ENCODE measurements at regions not wholly inside any gene's neighbourhood (a gene's known extent, or its start where the extent isn't known, plus 50 kb on each side); places are given as distances from the start of the nearest gene placed in this dataset.

DNA sequence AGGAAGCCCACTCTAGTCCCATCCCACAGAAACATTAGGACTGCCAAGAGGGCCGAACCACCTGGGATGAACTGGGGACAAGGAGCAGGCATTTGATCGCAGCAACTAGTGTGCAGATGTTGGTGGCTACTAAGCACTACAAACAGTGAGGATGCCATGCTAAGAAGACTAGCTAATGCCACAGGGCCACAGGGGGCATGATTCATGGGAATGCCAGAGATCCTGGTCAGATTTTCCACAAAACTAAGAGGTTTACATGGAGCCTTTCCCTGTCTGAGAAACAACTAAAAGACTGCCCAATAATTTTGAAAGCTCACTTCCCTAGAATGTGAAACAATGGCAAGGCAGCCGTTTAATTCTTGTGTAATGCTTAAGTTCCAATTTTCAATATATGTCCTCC is 375.9 kb upstream of the PTCHD4 start:
- no peak for FAIRE-seq

DNA sequence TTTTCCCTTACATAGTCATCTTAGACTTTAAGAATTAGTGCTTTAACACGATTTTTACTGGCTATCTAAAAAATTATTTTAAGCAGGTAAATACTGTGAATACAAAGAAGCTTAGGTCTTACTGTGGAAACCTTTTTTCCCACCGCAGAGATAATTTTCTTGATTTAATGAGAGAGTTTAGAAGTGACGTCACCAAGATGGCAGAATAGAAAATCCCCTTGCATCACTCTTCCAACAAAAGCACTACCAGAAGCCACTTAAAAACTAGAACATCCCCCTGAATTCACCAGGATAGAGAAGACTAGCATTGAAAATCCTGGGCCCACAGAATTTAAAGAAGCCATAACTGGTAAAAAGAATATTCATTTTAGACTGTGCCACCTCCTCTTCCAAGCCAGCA is 375.4 kb upstream of the PTCHD4 start:
- FAIRE-seq: no peak

DNA sequence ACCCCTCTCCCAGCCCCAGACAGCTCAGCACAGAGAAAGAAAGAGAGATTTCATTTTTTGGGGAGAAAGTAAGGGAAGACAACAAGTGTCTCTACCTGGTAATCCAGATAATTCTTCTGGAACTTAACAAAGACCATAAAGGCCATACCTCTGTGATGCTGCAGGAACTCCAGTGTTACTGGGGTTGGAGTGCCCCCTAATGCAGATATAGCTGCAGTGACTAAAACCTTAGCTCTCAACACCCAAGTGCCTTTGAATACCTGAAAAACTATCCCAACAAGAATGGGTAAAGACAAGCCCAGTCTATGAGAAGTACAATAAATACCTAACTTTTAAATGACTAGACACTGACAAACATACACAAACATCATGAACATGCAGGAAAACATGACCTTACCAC is 365.3 kb upstream of the PTCHD4 start:
- FAIRE-seq: no peak

DNA sequence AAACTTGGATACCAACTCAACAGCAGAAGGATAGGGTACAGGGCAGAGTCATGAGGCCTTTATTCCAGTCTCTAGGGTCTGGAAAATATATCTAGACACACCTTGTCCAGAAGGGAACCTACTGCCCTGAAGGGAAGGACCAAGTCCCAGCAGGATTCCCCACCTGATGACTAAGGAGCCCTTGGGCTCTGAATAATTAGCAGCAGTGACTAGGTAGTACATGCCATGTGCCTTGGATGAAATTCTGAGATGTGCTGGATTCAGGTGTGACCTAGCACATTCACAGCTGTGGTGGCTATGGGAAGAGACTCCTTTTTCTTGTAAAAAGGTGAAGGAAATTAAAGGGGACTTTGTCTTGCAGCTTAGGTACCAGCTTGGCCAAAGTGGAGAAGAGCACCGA is 364.3 kb upstream of the PTCHD4 start:
- no peak for FAIRE-seq

DNA sequence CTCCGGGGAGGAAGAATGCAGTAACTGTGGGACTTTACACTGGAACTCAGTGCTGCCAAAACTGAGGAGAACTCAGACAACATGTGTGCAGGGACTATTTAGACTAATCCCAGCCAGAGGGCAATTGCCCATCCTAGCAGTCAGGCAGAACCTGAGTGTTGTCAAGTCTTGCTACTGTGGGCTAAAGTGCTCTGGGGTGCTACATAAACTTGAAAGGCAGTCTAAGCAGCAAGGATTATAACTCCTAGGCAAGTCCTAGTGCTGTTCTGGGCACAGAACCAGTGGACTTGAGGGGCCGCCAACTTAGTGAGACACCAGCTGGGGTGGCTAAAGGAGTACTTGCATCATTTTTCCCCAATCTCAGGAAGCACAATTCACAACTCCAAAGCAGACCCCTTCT is 363.8 kb upstream of the PTCHD4 start:
- no peak for FAIRE-seq

DNA sequence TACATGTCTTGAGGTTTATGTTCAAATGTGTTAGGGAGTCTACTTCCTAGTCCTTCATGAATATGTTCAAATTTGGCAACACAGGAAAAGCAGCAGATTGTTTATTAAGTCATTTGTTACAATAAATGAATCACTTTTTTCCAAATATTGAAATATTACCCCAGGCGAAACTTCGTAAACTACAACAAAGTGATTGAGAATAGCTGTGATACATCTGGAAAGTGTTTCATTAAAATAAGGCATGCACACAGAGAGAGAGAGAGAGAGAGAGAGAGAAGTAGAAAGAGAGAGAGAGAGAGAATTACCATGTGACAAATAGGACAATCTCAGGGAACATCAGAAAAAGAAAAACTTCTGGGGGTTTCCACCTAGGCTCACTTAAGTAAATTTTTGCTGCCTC is 363.1 kb upstream of the PTCHD4 start:
- no peak for FAIRE-seq

DNA sequence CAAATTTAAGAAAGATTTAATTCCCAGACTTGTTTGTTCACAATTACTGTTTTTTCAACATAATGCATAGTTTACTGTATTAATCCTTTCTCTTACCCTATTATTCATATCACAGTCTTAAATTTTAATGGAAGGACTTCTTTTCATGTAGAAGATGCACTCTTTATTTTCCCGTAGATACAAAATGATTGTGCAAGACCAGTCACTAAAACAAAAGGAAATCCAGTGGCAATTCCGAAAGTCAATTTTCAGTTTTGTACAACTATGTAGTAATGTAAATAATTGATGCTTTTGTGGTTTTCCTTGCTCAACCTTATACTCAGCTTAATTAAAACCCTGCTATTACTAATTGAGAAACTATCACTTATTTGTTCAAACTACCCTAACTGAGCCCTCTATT is 361.5 kb upstream of the PTCHD4 start:
- no peak for FAIRE-seq

DNA sequence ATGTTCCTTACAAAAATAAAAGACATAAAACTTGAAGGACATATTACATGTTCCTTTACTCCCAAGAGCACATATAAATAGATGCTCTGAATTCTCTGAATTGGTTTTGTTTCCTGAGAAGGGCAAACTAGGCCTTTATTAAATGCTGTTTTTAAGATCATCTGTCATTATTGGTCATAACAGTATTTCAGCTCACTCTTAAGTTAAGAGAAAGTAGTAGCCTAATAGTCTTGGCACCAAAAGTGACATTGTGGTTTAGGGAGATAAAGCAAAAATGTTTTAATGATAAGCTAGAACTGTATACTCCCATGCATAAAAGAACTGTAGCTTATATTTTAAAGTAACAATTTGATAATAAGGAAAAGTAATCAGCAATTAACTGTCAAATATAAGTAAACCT is 361.1 kb upstream of the PTCHD4 start:
- no peak for FAIRE-seq

DNA sequence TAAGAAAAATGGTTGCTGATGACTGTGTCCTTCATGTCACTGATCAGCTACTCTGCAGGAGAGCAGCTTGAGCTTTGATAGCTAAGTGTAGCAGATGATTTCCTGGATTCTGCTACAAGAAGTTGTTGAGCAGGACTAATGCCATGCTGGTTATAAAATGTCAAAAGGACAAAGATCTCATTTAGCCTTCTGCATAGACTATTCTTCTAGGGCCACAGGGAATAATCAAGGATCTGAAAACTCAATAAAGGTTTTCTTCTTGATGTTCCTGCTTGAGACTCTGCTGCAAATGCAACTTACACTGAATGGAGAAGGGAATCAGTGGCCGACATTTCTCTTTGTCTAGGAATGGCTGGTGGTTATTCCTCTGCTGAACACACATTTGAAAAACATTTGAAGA is 360.3 kb upstream of the PTCHD4 start:
- no peak for FAIRE-seq

DNA sequence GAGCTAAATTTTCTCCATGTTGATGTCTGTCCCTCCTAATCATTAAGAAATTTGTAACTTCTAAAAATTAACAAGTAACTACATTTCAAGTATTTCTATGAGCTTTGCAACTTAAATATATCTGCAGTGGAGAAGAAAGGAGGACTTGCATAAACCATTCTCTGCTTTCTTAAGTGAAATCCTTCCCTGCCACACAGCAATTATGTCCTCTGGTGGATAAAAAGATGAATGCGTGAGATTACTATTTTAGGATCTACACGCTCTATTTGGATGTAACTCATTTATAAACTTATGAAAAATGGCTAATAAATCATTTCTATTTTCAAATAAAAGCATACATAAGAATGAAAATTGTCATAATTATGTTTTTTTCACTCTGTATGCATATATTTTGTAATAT is 338.0 kb upstream of the PTCHD4 start:
- no peak for FAIRE-seq

DNA sequence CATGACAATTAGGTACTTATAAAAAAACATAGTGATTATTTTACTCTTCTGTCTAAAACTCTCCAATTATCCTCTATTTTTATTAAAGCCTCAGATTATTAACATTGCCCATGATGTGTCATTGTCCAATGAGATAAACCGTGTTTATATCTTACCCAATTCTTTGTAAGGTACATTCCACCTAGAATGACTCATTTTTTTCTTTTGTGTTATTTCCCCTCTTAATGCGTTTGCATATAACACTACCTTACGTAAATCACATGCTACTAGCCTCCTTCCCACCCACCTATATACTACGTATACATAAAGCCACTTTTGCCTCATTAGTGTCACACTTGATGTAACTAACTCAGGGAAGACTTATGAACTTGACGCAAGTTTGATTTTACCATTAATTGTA is 336.3 kb upstream of the PTCHD4 start:
- FAIRE-seq: no peak

DNA sequence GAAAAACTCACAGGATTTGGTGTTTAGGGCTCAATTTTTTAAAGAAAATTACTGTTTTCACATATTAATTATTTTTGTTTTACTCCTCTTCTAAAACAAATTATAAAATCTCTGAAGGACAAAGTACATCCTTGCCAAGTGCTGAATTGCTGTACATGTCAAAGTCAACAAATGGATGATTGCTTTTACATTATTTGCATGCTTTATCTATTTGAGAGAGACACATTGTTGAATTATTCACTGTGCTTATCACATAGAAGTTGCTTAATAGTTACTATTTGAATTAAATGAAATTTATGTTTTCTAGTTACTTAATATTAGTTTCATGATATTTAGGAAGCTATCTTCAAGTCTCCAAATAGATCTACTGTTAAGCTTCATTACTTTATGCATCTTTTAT is 318.6 kb upstream of the PTCHD4 start:
- no peak for FAIRE-seq

DNA sequence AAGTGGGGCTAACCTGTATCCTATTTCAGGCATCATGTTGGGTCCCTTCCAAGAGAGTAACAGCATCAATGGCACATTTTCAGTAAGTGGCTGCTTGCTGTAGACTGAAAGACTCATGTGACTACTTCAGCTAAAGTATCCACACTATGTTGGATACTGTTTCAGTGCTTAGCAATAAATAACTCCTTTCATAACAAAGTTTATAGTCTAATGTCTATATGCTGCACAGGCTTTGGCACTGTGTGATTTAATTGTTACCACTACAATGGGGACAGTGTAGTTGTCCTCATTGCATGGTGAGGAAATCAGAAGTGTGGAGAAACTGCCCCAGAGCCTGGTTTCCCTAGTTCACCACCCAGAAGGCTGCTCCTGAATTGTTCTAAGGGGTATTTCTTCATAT is 318.0 kb upstream of the PTCHD4 start:
- FAIRE-seq: no peak

DNA sequence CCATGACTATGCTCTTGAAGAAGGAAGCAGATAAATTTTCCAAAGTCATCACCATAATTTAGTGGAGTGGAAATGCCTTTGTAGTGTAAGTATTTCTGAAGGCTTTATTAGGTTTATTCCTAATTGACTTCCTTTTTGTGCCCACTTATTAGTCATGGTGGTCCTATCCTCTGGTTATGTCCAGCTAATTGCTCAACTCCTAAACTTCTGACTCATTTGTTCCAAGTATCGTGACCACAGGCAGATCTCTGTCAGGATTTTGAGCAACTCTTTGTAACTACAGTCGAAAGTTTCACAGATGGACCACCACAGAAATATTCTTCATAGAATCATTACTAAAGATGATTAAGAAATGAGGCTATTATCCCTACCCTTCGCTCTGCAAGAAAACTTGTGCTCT is 315.6 kb upstream of the PTCHD4 start:
- FAIRE-seq: no peak

DNA sequence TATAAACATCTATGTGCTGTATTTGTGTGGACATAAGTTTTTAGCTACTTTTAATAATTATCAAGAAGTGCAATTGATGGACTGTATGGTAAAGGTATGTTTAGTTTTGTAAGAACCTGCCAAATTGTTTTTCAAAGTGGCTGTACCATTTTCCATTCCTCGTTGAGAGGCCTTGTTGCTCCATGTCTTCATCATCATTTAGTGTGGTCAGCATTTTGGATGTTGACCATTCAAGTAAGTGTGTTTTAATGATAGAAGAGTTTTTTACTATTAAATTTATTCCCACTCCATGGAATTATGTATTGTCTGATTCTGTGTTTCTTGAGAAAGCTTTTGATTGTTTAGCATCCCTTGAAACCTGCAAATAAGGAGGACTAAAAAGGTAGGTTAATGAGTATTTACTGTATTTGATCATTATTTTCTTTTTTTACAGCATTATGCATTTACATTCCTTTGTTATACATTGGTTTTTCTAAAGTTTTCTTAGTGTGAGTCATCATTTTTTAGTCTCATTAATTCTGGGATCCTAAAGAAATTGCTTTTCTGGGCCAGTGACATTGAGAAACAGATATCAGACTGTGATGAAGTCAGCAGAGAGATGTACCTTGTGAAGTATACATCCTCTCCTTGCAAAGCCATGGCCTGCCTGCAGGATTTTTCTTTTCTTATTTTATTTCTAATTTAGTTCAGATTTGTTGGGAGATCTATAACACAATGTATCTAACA is 312.8 kb upstream of the PTCHD4 start:
- FAIRE-seq: no peak

DNA sequence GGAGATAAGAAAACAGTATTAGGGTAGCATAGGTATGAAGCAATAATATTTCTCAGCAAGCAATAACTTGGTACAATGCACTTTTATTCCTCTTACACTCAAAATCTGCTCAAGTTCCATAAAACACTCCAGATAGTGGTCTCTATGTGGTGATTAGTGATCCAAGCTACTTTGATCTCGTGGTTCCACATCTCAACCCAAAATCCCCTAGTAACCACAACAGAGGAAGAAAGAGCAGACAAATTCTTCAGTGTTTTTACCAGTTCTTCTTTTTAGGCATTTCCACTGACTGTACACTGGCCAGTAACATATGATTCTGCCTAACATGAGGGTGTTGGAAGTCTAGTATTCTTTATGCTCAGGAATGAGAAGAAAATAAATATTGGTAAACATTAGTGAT is 309.0 kb upstream of the PTCHD4 start:
- FAIRE-seq: no peak

DNA sequence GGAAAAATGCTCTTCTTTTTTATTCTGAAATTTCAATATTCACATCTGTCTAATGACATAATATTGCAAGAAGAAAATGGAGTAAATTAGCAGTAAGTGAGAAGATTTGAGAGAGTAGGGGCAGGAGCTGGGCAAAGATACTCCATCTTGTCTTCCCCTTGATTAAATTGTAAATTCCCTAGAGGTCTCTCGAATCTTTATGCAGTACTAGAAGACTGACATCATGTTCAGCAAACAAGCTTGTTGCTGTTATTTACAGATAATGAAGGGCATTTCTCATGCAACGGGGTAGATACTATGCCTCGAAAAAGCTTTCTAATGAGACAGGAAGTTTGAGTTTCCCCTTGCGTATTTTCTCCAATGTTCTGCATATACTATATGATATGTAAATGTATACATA is 306.9 kb upstream of the PTCHD4 start:
- no peak for FAIRE-seq

DNA sequence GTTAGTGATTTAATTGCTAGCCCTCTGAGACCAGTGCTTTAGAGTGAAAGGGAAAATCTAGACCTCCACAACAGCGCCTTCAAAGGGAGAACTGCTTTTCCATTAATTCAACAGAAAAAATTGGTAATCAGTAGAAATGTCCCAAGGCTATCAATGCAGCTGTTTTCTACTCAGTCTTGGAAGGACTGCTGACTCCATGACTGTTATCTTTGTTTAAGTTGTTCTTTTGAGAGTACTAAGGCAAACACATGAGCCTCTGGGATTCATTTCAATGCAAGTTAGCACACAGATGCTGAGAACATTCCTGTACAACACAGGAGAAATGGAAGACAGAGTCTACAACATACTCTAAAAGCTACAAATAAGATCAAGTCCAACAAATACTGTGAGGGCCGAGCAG is 301.7 kb upstream of the PTCHD4 start:
- no peak for FAIRE-seq

DNA sequence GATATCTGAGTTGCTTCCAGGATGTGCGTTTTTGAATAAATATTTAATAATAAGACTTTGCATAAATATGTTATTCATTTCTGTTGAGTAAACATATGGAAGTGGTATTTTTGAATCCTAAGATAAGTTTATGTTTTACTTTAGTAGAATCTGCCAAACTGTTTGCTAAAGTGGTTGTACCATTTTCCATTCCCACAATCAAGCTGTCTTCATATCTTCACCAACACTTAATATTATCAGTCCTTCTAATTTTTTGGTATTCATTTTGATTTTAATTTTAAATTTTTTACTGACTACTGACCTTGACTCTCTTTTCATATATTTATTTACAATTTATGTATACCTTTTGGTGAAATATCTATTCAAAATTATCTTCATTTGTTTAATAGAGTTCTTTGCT is 293.9 kb upstream of the PTCHD4 start:
- no peak for FAIRE-seq

DNA sequence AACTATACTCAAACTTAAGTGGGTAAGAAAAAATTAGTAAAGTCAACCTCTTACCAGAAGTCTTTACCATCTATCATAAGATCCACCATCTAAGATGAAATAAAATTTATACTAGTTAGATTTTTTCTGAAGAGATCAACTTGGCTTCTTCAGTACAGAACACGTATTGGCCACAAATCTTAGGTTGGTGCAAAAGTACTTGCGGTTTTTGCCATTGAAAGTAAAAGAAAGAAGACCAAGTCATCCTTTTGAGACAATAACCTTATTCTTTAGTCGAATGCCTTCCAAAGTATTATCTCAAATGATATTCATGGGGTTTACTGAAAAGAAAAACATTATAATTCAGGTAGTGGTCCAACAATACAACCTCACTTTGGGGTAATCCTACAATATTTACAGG is 292.6 kb upstream of the PTCHD4 start:
- no peak for FAIRE-seq

DNA sequence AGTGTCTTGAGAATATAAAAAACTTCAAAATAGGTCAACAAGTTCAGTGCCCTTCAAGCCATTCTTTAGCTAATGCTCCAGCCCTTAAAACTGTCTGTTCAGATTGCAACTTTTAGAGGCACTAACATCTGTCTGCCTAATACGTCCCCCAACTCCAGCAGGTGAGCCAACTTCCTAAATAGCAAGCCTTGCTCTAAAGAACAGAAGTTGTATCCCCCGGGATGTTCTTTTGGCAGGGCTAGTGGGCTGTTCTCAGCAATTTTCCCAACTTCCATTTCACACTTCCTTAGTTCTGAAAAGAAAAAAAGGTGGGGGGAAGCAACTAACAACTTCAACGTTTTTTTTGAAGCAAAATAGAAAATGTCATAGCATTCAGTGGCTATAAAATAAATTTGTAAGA is 290.0 kb upstream of the PTCHD4 start:
- FAIRE-seq: no peak

DNA sequence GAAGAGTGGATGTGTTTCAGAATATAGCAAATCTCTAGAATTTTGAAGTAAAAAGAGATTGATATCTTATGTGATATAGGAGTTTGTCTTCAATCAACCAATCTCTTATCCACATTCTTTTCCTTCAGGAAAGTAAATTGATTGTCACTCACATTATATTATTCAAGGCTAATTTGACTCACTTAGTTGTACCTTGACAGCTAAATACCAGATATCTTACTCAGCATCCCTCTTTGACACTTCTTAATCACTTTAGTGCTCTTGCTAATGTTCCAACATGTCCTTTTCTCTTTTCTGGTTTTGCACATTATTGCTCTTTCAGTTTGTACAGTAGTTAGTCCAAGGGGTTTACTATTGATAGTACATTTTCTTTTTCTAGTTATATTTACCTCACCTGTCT is 286.9 kb upstream of the PTCHD4 start:
- no peak for FAIRE-seq

DNA sequence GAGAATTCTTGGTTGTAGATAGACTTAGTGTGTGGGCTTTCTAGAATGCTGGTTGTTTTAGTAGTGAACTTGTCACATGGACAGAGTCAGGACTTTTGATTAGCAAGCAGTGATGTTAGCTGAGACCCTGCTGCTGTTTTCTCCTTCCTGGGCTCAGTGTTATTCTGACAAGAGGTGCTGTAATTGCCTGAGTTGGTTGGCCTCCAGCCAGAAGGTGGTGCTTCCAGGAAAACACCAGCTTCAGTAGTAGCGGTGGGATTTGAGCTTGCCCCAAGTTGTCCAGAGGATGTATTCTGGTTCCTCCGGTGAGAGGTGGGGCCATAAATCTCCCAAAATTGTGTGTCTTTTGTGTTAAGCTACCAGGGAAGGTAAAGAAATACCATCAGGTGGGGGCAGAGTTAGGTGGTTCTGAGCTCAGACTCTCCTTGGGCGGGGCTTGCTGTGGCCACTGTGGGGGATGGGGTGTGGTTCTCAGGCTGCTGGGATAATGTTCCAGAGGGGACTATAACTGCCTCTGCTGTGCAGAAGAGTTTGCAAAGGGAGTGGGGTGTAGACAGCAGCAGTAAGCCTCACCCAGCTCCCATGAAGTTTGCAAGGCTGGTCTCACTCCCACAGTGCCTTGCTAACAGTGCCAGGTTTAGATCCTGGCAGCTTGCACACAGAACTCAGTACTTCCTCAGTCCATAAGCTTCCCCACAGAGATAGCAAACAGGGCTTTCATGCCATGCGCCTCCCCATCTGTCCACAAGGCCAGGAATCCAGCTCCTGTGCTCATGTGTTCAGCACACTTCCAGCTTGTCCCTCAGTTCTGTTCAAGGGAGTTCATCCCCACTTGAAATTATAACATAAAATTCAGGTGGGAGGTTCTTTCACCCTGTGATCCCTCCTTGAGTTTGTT is 278.4 kb upstream of the PTCHD4 start:
- FAIRE-seq: no peak

DNA sequence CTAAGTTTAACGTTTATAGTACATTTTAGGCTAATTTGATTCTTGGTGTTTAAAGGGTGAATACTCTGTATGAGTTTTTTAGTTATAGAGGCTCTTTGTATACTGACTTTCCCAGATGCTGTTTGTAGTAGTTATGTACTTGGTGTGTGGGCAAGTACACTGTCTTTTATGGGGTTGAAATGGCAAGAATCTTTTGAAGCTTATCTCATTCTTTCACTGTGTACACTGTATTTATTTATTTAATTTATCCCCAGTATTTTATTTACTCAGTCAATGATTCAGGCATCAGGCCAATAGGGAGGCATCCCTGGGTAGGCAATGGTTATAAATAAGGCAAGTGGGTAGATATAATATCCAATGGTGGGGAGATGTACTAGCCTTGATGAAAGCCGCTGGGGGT is 277.0 kb upstream of the PTCHD4 start:
- no peak for FAIRE-seq

All from colon (tissue), 2 donors.